Sciatic nerve (tissue), 2 donors: ENCODE measurements at regions not wholly inside any gene's neighbourhood (a gene's known extent, or its start where the extent isn't known, plus 50 kb on each side); places are given as distances from the start of the nearest gene placed in this dataset.

ENCODE experiments used
- ATAC-seq: fragments of 200-7000 bp; cut with Tn5 transposase; one replicate; pipeline ENCODE4 v1.9.1; 2020; ENCODE audit warnings: mild to moderate bottlenecking, moderate library complexity
- DNase-seq: peaks from one replicate; pipeline ENCODE4 v3.0.0-alpha.2; 2020; ENCODE audit warnings: low spot score
- intact Hi-C: fragments of 100-400 bp; cut with DNase I; formaldehyde crosslinking; loops from one replicate; pipeline ENCODE4 v1.14.2; 2022
- donor health status: DM: no; HTN: no; CAD: no.
- donor health status: DM: no; HTN: no; CAD: no.

- DNase-seq (no peak), ATAC-seq (no peak)
- intact Hi-C loops = no loop called here
These were observed 326.2 kb upstream of the IRX2 start for GRCh38 chr5:3077684-3078083.

- DNase-seq = no peak
- ATAC-seq = no peak
- intact Hi-C loops = no loop called here
These were observed 323.8 kb upstream of the IRX2 start for GRCh38 chr5:3075309-3075708.

- ATAC-seq (no peak), DNase-seq (no peak)
- intact Hi-C loops = no loop called here
These were observed 316.9 kb upstream of the IRX2 start for GRCh38 chr5:3068401-3068800.

GRCh38 chr5:3060283-3060682, 308.8 kb upstream of the IRX2 start:
- no peak for ATAC-seq
- no peak for DNase-seq
- intact Hi-C loops = no loop called here

- ATAC-seq = no peak
- intact Hi-C loops = no loop called here
- DNase-seq = no peak
These were observed 308.0 kb upstream of the IRX2 start for GRCh38 chr5:3059488-3059887.

- intact Hi-C loops = no loop called here
- ATAC-seq (no peak), DNase-seq (no peak)
These were observed 307.5 kb upstream of the IRX2 start for GRCh38 chr5:3058942-3059341.

GRCh38 chr5:3056866-3057265, 305.4 kb upstream of the IRX2 start:
- ATAC-seq (no peak), DNase-seq (no peak)
- intact Hi-C loops = no loop called here

- ATAC-seq (no peak), DNase-seq (no peak)
- intact Hi-C loops = no loop called here
These were observed 299.9 kb upstream of the IRX2 start for GRCh38 chr5:3051400-3051799.

GRCh38 chr5:3050863-3051262, 299.4 kb upstream of the IRX2 start:
- intact Hi-C loops = no loop called here
- DNase-seq = no peak
- no peak for ATAC-seq

GRCh38 chr5:3049261-3049660, 297.8 kb upstream of the IRX2 start:
- intact Hi-C loops = no loop called here
- no peak for DNase-seq
- ATAC-seq = no peak

GRCh38 chr5:3047212-3047774, 295.8 kb upstream of the IRX2 start:
- intact Hi-C loops = no loop called here
- DNase-seq (no peak), ATAC-seq (no peak)

- no peak for ATAC-seq
- no peak for DNase-seq
- intact Hi-C loops = no loop called here
These were observed 292.1 kb upstream of the IRX2 start for GRCh38 chr5:3043600-3043999.

GRCh38 chr5:3041001-3041400, 289.5 kb upstream of the IRX2 start:
- ATAC-seq = no peak
- intact Hi-C loops = no loop called here
- DNase-seq = no peak

- no peak for ATAC-seq
- intact Hi-C loops = no loop called here
- no peak for DNase-seq
These were observed 284.7 kb upstream of the IRX2 start for GRCh38 chr5:3036041-3036788.

- intact Hi-C loops = no loop called here
- DNase-seq = no peak
- no peak for ATAC-seq
These were observed 284.0 kb upstream of the IRX2 start for GRCh38 chr5:3035452-3035851.

GRCh38 chr5:3034881-3035280, 283.4 kb upstream of the IRX2 start:
- no peak for DNase-seq
- ATAC-seq = no peak
- intact Hi-C loops = no loop called here

- DNase-seq = no peak
- intact Hi-C loops = no loop called here
- ATAC-seq = no peak
These were observed 283.0 kb upstream of the IRX2 start for GRCh38 chr5:3034449-3034848.

GRCh38 chr5:3033033-3033755, 281.7 kb upstream of the IRX2 start:
- ATAC-seq (no peak), DNase-seq (no peak)
- intact Hi-C loops = no loop called here

GRCh38 chr5:3032513-3032912, 281.0 kb upstream of the IRX2 start:
- intact Hi-C loops = no loop called here
- DNase-seq (no peak), ATAC-seq (no peak)

- DNase-seq = no peak
- ATAC-seq = no peak
- intact Hi-C loops = no loop called here
These were observed 280.4 kb upstream of the IRX2 start for GRCh38 chr5:3031733-3032378.
